ENCODE measurements at regions not wholly inside any gene's neighbourhood (a gene's known extent, or its start where the extent isn't known, plus 50 kb on each side); places are given as distances from the start of the nearest gene placed in this dataset.

GRCh38 chr15:95095250-95095649 lies 863.9 kb downstream of the MCTP2 start:
- DNase-seq (no peak), ATAC-seq (no peak)
- no peak for TF ChIP-seq CTCF (IDR thresholded peaks at IDR 0.05)
- no peaks in the 10 kb centered on the region for H3K36me3 ChIP-seq
- no peak overlapping the region for H3K4me3 ChIP-seq
- intact Hi-C loops (cut with DNase I) = no loop called here
- H3K27ac ChIP-seq = no peak overlapping the region
- H3K4me1 ChIP-seq = no peaks in the 10 kb centered on the region
- peaks cover 0 to 2% of the 10 kb centered on the region in 2 donors for H3K9me3 ChIP-seq
- H3K27me3 ChIP-seq = no peaks in the 10 kb centered on the region

GRCh38 chr15:95096651-95097050 lies 865.3 kb downstream of the MCTP2 start:
- no peak for TF ChIP-seq CTCF (IDR thresholded peaks at IDR 0.05)
- peaks cover 0 to 2% of the 10 kb centered on the region in 2 donors for H3K9me3 ChIP-seq
- H3K36me3 ChIP-seq = no peaks in the 10 kb centered on the region
- DNase-seq = no peak
- intact Hi-C loops (cut with DNase I) = no loop called here
- H3K4me1 ChIP-seq = no peaks in the 10 kb centered on the region
- no peak overlapping the region for H3K27ac ChIP-seq
- H3K27me3 ChIP-seq = no peaks in the 10 kb centered on the region
- H3K4me3 ChIP-seq = no peak overlapping the region
- no peak for ATAC-seq

- Histone ChIP-seq H3K4me1 (no peaks in the 10 kb centered on the region), H3K27ac (no peak overlapping the region), H3K27me3 (no peaks in the 10 kb centered on the region), H3K9me3 (no peaks in the 10 kb centered on the region), H3K4me3 (no peak overlapping the region), H3K36me3 (no peaks in the 10 kb centered on the region)
- no peak for DNase-seq
- TF ChIP-seq CTCF (IDR thresholded peaks at IDR 0.05) = no peak
- no peak for ATAC-seq
- intact Hi-C loops (cut with DNase I) = no loop called here
Measured at GRCh38 chr15:95097361-95097760, 866.0 kb downstream of the MCTP2 start.

GRCh38 chr15:95105229-95105628 lies 873.9 kb downstream of the MCTP2 start:
- DNase-seq = no peak
- intact Hi-C loops (cut with DNase I) = no loop called here
- no peak overlapping the region for H3K4me3 ChIP-seq
- ATAC-seq = no peak
- H3K4me1 ChIP-seq = no peaks in the 10 kb centered on the region
- H3K27me3 ChIP-seq = no peaks in the 10 kb centered on the region
- H3K9me3 ChIP-seq = no peaks in the 10 kb centered on the region
- no peaks in the 10 kb centered on the region for H3K36me3 ChIP-seq
- TF ChIP-seq CTCF (IDR thresholded peaks at IDR 0.05) = no peak
- no peak overlapping the region for H3K27ac ChIP-seq

- intact Hi-C loops (cut with DNase I) = no loop called here
- Histone ChIP-seq H3K27ac (no peak overlapping the region), H3K9me3 (no peaks in the 10 kb centered on the region), H3K4me1 (no peaks in the 10 kb centered on the region), H3K4me3 (no peak overlapping the region), H3K27me3 (no peaks in the 10 kb centered on the region), H3K36me3 (no peaks in the 10 kb centered on the region)
- no peak for TF ChIP-seq CTCF (IDR thresholded peaks at IDR 0.05)
- DNase-seq (no peak), ATAC-seq (no peak)
Measured at GRCh38 chr15:95106801-95107200, 875.4 kb downstream of the MCTP2 start.
